BLaER1 (cell line): ENCODE measurements at regions not wholly inside any gene's neighbourhood (a gene's known extent, or its start where the extent isn't known, plus 50 kb on each side); places are given as distances from the start of the nearest gene placed in this dataset.

Source experiments
- H3K27ac ChIP-seq: shearing (Covaris generic); formaldehyde crosslinking; 2 replicates; pipeline ENCODE4 v1.8.1; 2022
- H3K27me3 ChIP-seq: shearing (Covaris generic); formaldehyde crosslinking; 2 replicates; pipeline ENCODE4 v1.8.1; 2022
- H3K36me3 ChIP-seq: shearing (Covaris generic); formaldehyde crosslinking; 2 replicates; pipeline ENCODE4 v1.8.1; 2022
- H3K4me1 ChIP-seq: shearing (Covaris generic); formaldehyde crosslinking; 2 replicates; pipeline ENCODE4 v1.8.1; 2022
- H3K4me2 ChIP-seq: shearing (Covaris generic); formaldehyde crosslinking; 2 replicates; pipeline ENCODE4 v1.8.1; 2022
- H3K4me3 ChIP-seq: shearing (Covaris generic); formaldehyde crosslinking; 2 replicates; pipeline ENCODE4 v1.8.1; 2022
- H3K9ac ChIP-seq: shearing (Covaris generic); formaldehyde crosslinking; 2 replicates; pipeline ENCODE4 v1.8.1; 2022
- H3K9me3 ChIP-seq: shearing (Covaris generic); formaldehyde crosslinking; 2 replicates; pipeline ENCODE4 v1.8.1; 2022
- H4K20me1 ChIP-seq: shearing (Covaris generic); formaldehyde crosslinking; 2 replicates; pipeline ENCODE4 v1.8.1; 2022
- Cebpa-rat ChIP-seq: shearing (Covaris generic); IDR thresholded peaks from 2 replicates; pipeline ENCODE4 v1.8.1; 2022

- Histone ChIP-seq H3K4me2 (no peak overlapping the region), H4K20me1 (no peaks in the 10 kb centered on the region)
These were observed 134.3 kb downstream of the EDEM1 start for GRCh38 chr3:5321666-5322340.

DNA sequence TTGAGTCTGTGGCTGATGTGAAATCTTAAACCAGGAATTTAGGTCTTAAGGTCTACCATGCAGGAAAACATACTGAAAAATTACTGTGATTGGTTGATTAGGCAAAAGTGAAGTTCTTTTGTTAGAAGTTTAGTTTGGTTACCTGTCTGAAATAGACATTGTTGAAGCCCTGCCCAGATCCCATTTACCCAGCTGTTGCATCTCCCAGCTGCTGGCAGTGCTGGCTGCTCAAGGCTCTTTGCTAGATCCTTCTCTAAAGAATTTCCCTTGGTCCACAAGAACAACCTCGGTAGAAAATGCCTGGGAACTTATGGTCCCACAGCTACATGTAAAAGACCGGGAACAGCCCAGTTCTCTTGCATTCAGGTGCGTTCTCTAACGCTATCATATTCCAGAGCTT is 137.3 kb downstream of the EDEM1 start:
- Histone ChIP-seq H3K4me1 (no peaks in the 10 kb centered on the region), H3K9me3 (no peaks in the 10 kb centered on the region), H3K36me3 (no peaks in the 10 kb centered on the region), H3K9ac (no peak overlapping the region), H3K27me3 (no peaks in the 10 kb centered on the region), H3K27ac (no peak overlapping the region), H3K4me2 (no peak overlapping the region), H4K20me1 (no peaks in the 10 kb centered on the region), H3K4me3 (no peak overlapping the region)
- TF ChIP-seq Cebpa-rat = no peak

More at GRCh38 chr3:5321666-5322340, 134.3 kb downstream of the EDEM1 start:
- Histone ChIP-seq H3K4me3 (no peak overlapping the region), H3K9me3 (no peaks in the 10 kb centered on the region), H3K9ac (no peak overlapping the region), H3K4me1 (no peaks in the 10 kb centered on the region), H3K36me3 (no peaks in the 10 kb centered on the region), H3K27ac (no peak overlapping the region), H3K27me3 (no peaks in the 10 kb centered on the region)
- no peak for TF ChIP-seq Cebpa-rat

DNA sequence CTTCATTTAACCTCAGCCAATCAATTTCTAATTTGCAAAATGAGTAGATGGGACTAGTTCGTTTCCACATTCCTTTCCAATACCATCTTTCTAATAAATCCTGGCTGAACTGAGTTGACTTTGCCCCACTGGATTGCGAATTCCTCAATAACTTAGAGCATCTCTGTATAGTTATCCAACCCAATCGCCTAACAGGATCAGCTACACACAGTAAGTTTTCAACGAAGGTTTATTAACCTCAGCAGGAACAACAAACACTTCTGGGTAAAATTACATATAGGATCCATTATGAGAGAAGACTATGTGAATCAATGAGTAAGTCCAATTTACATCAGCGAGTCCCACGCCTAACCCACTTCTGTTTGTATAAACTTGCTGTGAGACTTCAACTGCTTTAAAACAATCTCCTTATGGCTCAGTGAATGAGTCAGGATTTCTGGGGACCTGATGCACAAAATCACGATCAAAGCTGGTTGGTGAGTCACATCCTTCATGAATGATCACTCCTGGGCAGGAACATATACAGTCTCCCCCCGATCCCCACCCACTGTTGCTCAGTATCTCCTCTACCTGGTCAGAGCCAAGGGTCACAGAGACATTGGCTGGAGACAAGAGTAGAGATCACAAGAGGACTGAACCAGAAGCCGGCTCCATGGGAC is 142.8 kb downstream of the EDEM1 start:
- Histone ChIP-seq H3K27ac (no peak overlapping the region), H3K27me3 (no peaks in the 10 kb centered on the region), H3K36me3 (no peaks in the 10 kb centered on the region), H3K4me2 (no peak overlapping the region), H3K9ac (no peak overlapping the region), H3K4me1 (no peaks in the 10 kb centered on the region), H3K9me3 (no peaks in the 10 kb centered on the region), H4K20me1 (no peaks in the 10 kb centered on the region), H3K4me3 (no peak overlapping the region)
- TF ChIP-seq Cebpa-rat = no peak

DNA sequence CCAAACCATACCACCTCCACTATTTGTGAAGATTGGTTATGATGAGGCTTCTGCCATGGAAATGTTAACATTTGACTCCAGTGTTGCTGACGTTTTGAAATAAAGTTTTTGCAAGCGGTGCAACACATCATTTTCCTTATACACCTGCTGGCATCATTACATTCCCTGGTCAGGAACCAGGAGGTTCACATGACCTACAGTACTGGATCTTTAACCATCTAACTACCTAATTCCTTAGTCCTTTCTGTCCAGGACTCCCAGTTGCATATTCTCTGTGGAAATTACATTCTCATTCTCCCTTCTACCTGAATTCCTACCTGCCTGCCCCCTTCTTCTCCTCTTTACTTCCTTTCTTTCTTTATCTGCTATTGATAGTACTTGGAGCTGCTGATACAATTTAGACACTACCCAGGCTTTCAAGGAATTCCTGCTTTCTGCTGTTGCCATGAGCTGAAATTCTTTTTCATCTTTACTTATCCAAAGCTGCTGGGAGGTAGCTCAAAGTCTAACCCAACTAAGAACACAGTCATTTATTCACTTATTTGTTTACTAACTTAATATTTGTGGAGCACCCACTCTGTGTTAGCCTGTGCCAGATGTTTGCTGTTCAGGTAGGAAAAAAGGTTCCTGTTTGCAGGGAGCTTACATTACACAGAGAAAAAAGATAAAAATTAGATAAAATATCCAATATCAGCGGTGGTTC is 144.2 kb downstream of the EDEM1 start:
- no peaks in the 10 kb centered on the region for H3K9me3 ChIP-seq
- no peaks in the 10 kb centered on the region for H4K20me1 ChIP-seq
- H3K36me3 ChIP-seq = no peaks in the 10 kb centered on the region
- H3K4me3 ChIP-seq = no peak overlapping the region
- no peaks in the 10 kb centered on the region for H3K27me3 ChIP-seq
- TF ChIP-seq Cebpa-rat = no peak
- H3K9ac ChIP-seq = no peak overlapping the region
- H3K27ac ChIP-seq = no peak overlapping the region
- no peaks in the 10 kb centered on the region for H3K4me1 ChIP-seq
- no peak overlapping the region for H3K4me2 ChIP-seq

GRCh38 chr3:5332270-5332956 is 144.9 kb downstream of the EDEM1 start:
- Histone ChIP-seq H3K27me3 (no peaks in the 10 kb centered on the region), H3K9me3 (no peaks in the 10 kb centered on the region), H4K20me1 (no peaks in the 10 kb centered on the region), H3K9ac (no peak overlapping the region), H3K36me3 (no peaks in the 10 kb centered on the region), H3K4me1 (no peaks in the 10 kb centered on the region), H3K27ac (no peak overlapping the region), H3K4me2 (no peak overlapping the region), H3K4me3 (no peak overlapping the region)
- TF ChIP-seq Cebpa-rat = no peak

GRCh38 chr3:5339967-5340535 is 152.5 kb downstream of the EDEM1 start:
- no peak overlapping the region for H3K4me3 ChIP-seq
- H3K27me3 ChIP-seq = no peaks in the 10 kb centered on the region
- no peaks in the 10 kb centered on the region for H3K36me3 ChIP-seq
- TF ChIP-seq Cebpa-rat = no peak
- no peak overlapping the region for H3K4me2 ChIP-seq
- no peaks in the 10 kb centered on the region for H3K9me3 ChIP-seq
- H3K27ac ChIP-seq = no peak overlapping the region
- H3K4me1 ChIP-seq = no peaks in the 10 kb centered on the region
- H3K9ac ChIP-seq = no peak overlapping the region
- no peaks in the 10 kb centered on the region for H4K20me1 ChIP-seq

DNA sequence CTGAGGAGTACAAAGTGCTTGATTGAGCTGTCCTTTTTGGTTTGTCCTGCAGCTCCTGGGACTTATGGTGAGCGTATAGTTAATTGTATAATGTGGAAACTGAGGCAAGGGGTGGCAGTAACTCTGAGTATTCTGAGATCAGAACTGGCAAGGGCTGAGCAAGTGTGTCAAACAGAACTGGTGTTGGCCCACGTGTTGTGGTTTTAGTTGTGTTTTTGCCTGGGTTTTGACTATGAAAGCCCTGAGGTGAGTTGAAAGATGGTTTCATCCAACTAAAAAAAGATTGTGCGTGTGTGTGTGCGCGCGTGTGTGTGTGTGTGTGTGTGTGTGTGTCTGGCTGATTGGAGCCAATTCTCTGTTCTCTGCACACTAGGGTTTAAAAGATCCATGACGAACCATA is 154.1 kb downstream of the EDEM1 start:
- H4K20me1 ChIP-seq = no peaks in the 10 kb centered on the region
- no peaks in the 10 kb centered on the region for H3K9me3 ChIP-seq
- H3K27me3 ChIP-seq = no peaks in the 10 kb centered on the region
- H3K4me2 ChIP-seq = no peak overlapping the region
- no peak overlapping the region for H3K9ac ChIP-seq
- no peak for TF ChIP-seq Cebpa-rat
- H3K27ac ChIP-seq = no peak overlapping the region
- H3K36me3 ChIP-seq = no peaks in the 10 kb centered on the region
- H3K4me3 ChIP-seq = no peak overlapping the region
- no peaks in the 10 kb centered on the region for H3K4me1 ChIP-seq

DNA sequence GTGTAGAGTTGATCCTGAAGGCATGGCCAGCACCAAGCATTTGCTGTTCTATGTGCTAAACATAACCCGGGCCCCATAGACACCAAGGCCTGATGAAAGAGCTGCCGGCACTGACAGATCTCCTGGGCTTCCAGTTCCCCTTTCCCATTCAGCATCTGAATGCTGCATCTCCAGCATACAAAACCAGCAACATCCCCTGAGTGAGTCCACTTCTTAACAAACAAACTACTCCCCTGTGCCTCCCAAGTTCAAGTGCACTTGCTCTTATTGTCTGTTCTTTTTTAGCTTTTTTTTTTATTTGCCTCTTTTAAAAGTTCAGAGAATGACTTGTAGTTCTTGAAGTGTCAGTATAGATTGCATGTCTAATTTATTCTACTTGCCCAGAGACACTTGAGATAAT is 156.0 kb downstream of the EDEM1 start:
- Histone ChIP-seq H3K27me3 (no peaks in the 10 kb centered on the region), H3K4me2 (no peak overlapping the region), H3K4me1 (no peaks in the 10 kb centered on the region), H3K27ac (no peak overlapping the region), H3K9ac (no peak overlapping the region), H4K20me1 (no peaks in the 10 kb centered on the region), H3K4me3 (no peak overlapping the region), H3K9me3 (no peaks in the 10 kb centered on the region), H3K36me3 (no peaks in the 10 kb centered on the region)
- no peak for TF ChIP-seq Cebpa-rat

DNA sequence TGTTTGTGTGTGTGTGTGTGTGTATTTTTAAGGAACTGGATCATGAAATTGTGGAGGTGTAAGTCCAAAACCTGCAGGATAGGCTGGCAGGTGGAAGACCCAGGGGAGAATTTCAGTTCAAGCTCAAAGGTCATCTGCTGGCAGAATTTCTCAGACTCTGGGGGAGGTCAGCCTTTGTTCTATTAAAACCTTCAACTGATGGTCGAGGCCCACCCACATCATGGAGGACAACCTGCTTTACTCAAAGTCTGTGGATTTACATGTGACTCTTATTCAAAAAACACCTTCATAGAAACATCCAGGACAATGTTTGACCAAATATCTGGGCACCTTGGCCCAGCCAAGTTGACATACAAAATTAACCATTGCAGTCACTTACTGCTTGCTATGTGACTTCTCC is 157.2 kb downstream of the EDEM1 start:
- H3K27ac ChIP-seq = no peak overlapping the region
- H3K4me2 ChIP-seq = no peak overlapping the region
- no peaks in the 10 kb centered on the region for H4K20me1 ChIP-seq
- TF ChIP-seq Cebpa-rat = no peak
- H3K9ac ChIP-seq = no peak overlapping the region
- no peaks in the 10 kb centered on the region for H3K27me3 ChIP-seq
- H3K4me3 ChIP-seq = no peak overlapping the region
- no peaks in the 10 kb centered on the region for H3K9me3 ChIP-seq
- H3K4me1 ChIP-seq = no peaks in the 10 kb centered on the region
- H3K36me3 ChIP-seq = no peaks in the 10 kb centered on the region

DNA sequence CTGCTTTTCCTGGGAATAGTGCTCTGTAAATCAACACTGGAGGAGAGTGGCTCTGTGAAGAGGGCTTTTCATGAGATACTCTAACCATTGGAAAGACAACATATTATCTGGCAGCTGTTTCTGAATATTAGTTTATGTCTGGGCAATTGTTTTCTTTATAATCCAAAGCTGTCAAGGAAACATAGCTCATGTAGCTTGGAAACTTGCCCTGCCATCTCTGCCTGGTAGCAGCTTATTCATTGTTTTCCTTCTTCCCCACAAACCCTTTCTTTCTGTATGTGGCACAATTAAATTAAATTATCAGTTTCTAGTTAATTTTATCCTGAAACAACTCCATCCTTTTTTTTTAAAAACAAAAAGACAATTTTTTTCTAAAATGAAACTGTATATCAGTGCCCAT is 160.0 kb downstream of the EDEM1 start:
- no peak overlapping the region for H3K4me2 ChIP-seq
- no peaks in the 10 kb centered on the region for H4K20me1 ChIP-seq
- no peaks in the 10 kb centered on the region for H3K27me3 ChIP-seq
- no peaks in the 10 kb centered on the region for H3K4me1 ChIP-seq
- no peaks in the 10 kb centered on the region for H3K36me3 ChIP-seq
- H3K9me3 ChIP-seq = no peaks in the 10 kb centered on the region
- no peak overlapping the region for H3K27ac ChIP-seq
- no peak overlapping the region for H3K4me3 ChIP-seq
- no peak overlapping the region for H3K9ac ChIP-seq
- TF ChIP-seq Cebpa-rat = no peak
